A673 (cell line): ENCODE measurements at regions not wholly inside any gene's neighbourhood (a gene's known extent, or its start where the extent isn't known, plus 50 kb on each side); places are given as distances from the start of the nearest gene placed in this dataset.

ENCODE experiments used
- EZH2 ChIP-seq: fragments of 200-600 bp; sonication (generic); IDR thresholded peaks from 2 replicates; pipeline ENCODE4 v1.6.1; 2017; ENCODE audit warnings: borderline replicate concordance, low read depth, mild to moderate bottlenecking, mixed read lengths, antibody characterized with exemption, low read length; ENCODE audit not compliant: poor library complexity, severe bottlenecking
- TF ChIP-seq, protein P1 (sequence below): fragments of 300-800, 200-600 bp; sonication (generic); conservative IDR thresholded peaks from 2 replicates; pipeline ENCODE4 v1.5.1; 2017; ENCODE audit warnings: low read depth, mild to moderate bottlenecking, antibody characterized with exemption, low read length, moderate library complexity, mixed read lengths

DNA sequence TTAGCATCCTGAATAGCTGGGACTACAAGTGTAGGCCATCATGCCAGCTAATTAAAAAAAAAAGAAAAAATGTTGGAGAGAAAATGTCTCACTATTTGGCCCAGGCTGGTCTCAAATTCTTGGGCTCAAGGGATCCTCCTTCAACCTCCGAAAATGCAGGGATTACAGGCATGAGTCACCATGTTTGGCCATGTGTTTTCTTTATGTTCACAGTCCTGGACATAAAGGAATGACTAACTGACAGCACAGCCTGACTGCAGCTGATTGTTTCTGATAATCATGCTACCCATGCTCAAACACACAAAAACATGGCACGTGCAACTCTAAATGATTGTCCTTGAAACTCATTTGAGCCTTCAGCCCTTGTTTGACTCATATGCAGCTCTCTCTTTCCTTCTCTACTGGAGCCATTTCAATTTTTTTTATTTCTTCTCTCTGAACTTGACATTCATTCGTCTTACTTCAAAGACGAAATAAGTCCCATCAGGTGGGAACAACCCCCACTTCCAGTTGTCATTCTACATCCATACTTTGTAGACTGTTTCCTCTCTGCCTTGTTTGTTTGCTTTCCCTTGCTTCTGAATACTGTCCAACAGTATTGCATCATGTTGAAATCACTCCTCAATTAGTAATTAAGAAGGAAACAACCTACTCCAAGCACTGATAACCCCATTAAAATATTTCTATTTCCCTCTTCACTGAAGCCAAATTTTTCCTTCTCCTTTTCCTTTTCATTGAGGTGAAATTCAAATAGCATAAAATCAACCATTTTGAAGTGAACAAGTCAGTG is 413.0 kb downstream of the BMP2 start:
- TF ChIP-seq, protein P1, sequence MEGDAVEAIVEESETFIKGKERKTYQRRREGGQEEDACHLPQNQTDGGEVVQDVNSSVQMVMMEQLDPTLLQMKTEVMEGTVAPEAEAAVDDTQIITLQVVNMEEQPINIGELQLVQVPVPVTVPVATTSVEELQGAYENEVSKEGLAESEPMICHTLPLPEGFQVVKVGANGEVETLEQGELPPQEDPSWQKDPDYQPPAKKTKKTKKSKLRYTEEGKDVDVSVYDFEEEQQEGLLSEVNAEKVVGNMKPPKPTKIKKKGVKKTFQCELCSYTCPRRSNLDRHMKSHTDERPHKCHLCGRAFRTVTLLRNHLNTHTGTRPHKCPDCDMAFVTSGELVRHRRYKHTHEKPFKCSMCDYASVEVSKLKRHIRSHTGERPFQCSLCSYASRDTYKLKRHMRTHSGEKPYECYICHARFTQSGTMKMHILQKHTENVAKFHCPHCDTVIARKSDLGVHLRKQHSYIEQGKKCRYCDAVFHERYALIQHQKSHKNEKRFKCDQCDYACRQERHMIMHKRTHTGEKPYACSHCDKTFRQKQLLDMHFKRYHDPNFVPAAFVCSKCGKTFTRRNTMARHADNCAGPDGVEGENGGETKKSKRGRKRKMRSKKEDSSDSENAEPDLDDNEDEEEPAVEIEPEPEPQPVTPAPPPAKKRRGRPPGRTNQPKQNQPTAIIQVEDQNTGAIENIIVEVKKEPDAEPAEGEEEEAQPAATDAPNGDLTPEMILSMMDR: no peak
- no peak for TF ChIP-seq EZH2
